Islet precursor cell (in vitro differentiated cells): ENCODE measurements at regions not wholly inside any gene's neighbourhood (a gene's known extent, or its start where the extent isn't known, plus 50 kb on each side); places are given as distances from the start of the nearest gene placed in this dataset.

Source experiments
- DNase-seq: peaks from one replicate; pipeline ENCODE4 v3.0.0-alpha.2; 2018

- no peak for DNase-seq
Measured at GRCh38 chr4:36841583-36842326, 402.8 kb upstream of the NWD2 start.

GRCh38 chr4:36844448-36844847, 400.1 kb upstream of the NWD2 start:
- no peak for DNase-seq

DNA sequence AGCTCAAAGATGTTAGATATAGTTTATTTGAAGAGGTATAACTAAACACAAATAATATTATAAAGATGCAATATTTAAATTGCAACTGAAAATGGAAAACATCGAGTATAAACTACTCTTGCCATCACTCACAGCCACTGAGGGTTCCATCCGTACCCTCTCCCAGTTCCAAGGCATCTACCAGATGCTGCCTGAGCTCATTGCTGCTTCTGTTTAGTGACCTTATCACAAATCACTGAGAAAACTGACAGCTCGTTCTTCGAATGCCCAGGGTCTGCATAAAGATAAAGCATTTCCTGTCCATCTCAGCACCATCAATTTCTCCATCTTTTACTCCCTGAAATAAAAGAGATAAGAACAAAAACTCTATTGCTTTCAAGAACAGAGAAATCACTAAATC, 391.7 kb upstream of the NWD2 start:
- no peak for DNase-seq

GRCh38 chr4:36854554-36854953, 390.0 kb upstream of the NWD2 start:
- no peak for DNase-seq

DNA sequence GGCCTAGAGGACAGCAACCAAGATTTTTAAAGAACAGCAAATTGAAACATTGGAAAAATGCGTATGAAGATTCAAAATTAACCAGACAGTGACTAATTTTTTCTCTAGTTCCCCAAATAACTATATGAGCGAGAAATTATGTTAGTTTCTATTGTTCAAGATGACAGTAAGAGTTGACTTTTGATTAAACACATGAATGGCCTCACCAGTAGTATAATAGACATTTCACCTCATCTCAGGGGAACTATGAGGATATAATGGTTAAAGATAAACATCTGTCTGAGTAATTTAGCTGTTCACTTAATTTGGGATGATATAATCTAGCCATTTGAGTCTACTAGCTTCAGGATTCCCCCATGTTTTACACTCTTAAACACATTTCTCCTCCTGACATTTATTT, 380.9 kb upstream of the NWD2 start:
- no peak for DNase-seq

- no peak for DNase-seq
Measured at GRCh38 chr4:36870121-36870520, 374.4 kb upstream of the NWD2 start.

DNA sequence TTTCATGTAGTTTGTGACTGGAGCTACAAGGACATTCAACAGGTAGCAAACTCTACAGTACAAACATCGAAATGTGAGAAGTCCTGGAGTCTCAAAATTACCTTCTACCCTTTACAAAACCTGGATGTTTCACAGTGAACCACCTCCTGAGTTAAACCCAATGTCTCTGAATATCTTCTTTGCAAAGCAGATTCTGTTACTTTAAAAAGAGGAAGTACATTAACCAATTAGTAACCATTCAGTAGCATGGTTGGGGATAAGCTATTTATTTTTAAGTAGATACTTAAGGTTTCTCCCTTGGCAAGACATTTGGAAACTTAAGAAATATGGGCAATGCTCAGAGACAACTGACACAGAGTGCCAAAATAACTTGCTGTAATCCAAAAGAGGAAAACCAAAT, 371.9 kb upstream of the NWD2 start:
- no peak for DNase-seq

- no peak for DNase-seq
Measured at GRCh38 chr4:36884151-36884550, 360.4 kb upstream of the NWD2 start.

DNA sequence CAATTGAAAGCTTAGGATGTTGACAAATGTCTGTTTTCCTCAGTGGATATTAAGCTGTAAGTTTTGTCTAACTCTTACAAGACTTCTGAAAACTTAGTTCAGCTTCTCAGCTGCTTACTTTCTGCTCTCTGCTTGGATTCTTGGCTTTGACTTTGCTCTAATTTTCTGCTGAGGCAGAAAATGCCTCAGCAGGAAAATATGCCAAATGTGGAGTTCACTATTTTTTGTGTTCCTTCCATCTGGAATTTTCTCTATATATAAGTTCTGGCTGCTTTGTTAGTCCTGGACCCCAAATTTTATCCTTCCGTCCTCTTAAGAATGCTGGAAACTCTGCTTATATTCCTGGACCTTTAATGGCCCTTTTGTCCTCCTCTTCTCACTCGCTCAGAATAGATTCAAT, 352.6 kb upstream of the NWD2 start:
- no peak for DNase-seq

DNA sequence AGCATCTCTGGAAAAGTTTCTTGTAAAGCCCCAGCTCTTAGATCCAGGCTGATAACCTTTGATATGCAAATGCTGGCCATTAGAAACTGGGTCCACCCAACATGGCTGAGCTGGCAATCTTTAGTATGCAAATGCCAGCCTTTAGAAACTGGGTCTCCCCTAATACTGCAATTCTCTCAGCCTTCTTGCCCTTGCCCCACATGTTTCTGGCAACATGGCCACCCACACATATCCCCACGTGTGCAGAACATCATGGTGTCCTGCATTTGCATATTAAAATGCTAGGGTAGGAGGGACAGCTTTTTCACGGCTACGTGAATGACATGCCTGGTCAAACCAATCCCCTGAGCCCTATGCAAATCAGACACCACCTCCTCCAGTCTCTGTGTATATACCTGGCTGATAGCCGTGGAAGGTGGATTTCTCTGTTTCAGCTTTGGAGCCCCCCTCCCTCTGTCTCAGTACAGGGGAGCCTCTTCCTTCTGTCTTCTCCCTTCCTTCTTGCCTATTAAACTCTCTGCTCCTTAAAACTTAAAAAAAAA, 344.0 kb upstream of the NWD2 start:
- DNase-seq: no peak

DNA sequence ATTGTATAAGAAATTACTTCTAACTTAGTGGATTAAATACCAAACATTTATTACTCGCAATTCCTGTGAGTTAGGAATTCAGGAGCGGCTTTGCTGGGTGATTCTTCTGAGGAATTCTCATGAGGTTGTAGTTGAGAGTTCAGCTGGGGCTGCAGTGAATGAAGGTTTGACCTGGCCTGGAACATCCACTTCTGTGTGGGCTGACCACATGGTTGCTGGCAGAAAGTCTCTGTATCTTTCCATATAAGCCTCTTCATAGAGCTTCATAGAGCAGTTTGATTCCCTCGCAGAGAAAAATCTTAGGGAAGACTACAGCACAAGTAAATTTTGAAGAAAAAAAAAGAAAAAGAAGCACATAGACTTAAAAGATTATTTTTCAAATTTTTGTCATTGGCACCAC, 339.7 kb upstream of the NWD2 start:
- DNase-seq: no peak

GRCh38 chr4:36914106-36914505, 330.4 kb upstream of the NWD2 start:
- DNase-seq: no peak

GRCh38 chr4:36915717-36916116, 328.8 kb upstream of the NWD2 start:
- no peak for DNase-seq

DNA sequence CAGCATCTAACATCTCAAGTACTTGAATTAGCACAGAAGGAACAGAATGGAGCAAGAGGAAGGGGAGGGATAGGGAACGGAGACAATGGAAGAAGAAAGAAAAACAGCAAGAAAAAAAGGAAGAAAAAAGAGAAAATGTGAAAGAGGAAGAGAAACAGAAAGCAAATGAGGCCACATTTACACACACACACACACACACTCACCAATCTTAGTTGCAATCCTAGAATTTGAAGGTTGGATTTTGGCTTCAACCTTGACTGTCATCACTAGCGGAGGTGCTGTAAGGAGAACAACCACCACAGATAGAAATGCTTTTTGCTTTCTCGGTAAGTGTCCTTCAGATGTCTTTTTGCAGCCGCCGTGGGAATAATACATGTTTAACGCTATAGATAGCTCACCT, 327.1 kb upstream of the NWD2 start:
- DNase-seq: no peak

DNA sequence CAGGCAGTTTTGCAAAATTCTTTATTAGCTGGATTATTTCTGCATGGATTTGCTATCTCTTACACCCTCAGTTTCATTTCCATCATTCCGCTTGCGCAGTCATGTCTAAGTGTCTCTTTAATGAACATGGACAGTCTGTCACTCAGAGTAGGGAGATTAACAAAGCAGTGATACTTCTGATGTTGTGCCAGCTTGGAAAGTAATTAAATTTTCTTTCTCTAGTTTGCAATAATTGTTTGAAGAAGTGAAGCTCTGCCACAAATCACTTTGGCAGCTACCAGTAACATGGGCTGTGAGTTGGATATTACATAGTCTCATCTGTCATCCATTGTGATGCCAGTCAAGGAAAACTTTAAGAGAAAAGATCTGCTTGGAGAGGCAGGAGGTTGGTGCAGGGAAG, 324.8 kb upstream of the NWD2 start:
- no peak for DNase-seq

GRCh38 chr4:36921476-36922216, 322.9 kb upstream of the NWD2 start:
- DNase-seq: no peak

DNA sequence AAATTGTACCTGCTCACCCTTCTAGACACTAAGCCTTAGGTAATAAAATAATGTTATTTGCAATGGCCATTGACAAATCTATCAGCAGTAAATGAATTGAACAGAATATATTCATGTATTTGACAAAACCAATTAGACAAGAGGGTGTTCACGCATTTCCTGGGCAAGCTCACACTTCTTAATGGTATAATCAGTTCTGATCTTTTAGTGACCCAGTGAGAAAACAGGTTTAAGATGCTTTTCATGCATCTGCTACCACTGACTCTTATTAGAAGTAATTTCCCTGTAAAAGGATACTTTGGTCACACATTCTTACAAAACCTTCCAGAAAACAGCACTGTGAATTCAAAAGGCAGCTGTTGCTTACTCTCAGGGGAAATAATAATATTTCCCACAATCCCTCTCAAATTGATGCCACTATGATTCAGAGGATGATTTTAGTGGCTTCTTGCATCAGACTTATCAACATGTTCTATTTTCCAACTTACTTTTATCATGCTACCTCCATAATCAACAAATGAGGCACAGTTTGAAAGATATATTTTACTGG, 313.9 kb upstream of the NWD2 start:
- DNase-seq: no peak

GRCh38 chr4:36944232-36944631, 300.3 kb upstream of the NWD2 start:
- no peak for DNase-seq

DNA sequence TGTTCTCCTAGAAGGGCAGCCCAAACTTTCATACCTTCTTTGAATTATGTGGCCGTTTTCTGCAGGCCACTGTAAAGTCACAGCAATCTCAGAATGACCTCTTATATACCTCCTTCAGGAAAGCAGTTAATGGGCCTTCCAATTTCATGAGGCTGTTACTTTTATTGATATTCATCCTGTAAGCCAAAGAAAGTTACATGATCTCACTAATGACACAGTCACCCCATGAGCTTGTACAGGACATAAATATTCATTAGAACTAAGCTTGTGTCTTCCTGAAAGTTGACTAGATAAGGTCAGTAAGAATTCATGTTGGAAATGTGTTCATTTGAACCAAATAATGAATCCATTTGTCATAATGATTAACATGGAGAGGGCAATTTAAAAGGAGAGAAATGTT, 283.1 kb upstream of the NWD2 start:
- no peak for DNase-seq

DNA sequence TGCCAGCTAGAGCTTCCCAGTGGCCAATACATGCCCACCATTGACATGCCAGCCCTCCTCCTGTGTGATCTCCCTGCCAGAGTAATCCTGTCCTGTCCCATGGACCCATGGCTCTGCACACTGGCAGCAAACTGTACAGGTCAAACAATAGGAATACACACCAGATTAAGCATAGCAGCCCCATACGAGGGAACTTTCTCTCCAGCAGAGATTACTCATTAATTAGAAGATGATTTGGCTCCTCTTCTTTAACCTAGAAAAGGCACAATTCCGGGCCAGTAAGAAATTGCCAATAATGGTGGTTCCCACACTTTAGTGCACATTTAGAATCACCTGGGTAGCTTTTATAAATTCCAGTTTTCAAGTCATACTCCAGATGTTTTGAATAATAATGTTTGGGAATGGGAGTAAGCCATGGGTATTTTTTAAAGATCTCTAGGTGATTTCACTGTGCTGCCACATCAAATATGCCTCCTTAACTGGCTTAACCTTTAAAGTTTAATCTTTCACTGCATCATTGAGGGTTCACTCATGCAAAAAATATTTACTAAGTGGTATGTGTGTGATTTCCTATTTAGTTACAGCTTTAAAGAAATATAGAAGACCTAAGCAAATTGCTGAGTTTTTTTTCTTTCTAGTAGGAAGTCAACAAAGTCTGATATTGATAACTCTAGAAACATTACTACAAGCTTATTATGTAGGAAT, 277.6 kb upstream of the NWD2 start:
- DNase-seq: no peak

GRCh38 chr4:36979533-36979932, 265.0 kb upstream of the NWD2 start:
- no peak for DNase-seq

- DNase-seq: no peak
Measured at GRCh38 chr4:36990128-36990872, 254.2 kb upstream of the NWD2 start.

DNA sequence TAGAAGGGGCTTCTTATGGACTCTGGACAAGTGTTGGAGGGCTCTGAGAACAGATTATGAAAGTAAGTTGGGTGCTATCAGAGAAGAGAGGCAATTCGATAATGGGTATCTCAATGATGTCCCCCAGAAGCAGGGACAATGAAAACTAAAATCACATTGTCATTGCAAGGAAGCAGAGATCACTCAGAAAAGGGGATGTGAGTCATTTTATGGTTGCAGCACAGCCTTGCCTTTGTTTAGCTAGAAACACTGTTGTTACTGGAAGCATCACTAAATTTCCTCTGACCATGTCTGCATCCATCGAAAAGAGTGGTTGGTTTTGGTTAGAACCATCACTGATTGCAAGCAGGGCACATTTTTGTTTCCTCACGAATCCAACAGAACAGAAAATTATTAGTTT, 246.8 kb upstream of the NWD2 start:
- DNase-seq: no peak
